ENCODE measurements at regions not wholly inside any gene's neighbourhood (a gene's known extent, or its start where the extent isn't known, plus 50 kb on each side); places are given as distances from the start of the nearest gene placed in this dataset.
"Not testable (repeated sequence)": the region's sequence is repeated elsewhere in the genome, so short reads cannot be mapped to it uniquely, and the experiment has no call there.

GRCh38 chr5:115435778-115436712 lies 108.5 kb downstream of the FEM1C start:
- DNase-seq: peak; percentile 25

- DNase-seq: no peak
Observed at GRCh38 chr5:115435065-115435777, 109.4 kb downstream of the FEM1C start.

GRCh38 chr5:115433918-115434317 lies 110.7 kb downstream of the FEM1C start:
- no peak for DNase-seq

- DNase-seq: no peak
Observed at GRCh38 chr5:115432691-115433090, 111.9 kb downstream of the FEM1C start.

- DNase-seq: no peak
Observed at GRCh38 chr5:115431116-115431515, 113.5 kb downstream of the FEM1C start.

- DNase-seq: no peak
Observed at GRCh38 chr5:115430374-115430773, 114.2 kb downstream of the FEM1C start.

- DNase-seq: no peak
Observed at GRCh38 chr5:115429345-115429940, 115.1 kb downstream of the FEM1C start.

- no peak for DNase-seq
Observed at GRCh38 chr5:115428676-115429075, 115.9 kb downstream of the FEM1C start.

- DNase-seq: no peak
Observed at GRCh38 chr5:115428248-115428647, 116.3 kb downstream of the FEM1C start.

GRCh38 chr5:115424446-115424845 lies 120.1 kb downstream of the FEM1C start:
- DNase-seq: no peak

- DNase-seq: no peak
Observed at GRCh38 chr5:115424030-115424429, 120.5 kb downstream of the FEM1C start.

- DNase-seq: no peak
Observed at GRCh38 chr5:115423541-115423940, 121.0 kb downstream of the FEM1C start.

GRCh38 chr5:115423051-115423450 lies 121.5 kb downstream of the FEM1C start:
- peak; percentile 64 for DNase-seq

GRCh38 chr5:115420812-115421211 lies 123.8 kb downstream of the FEM1C start:
- not testable (repeated sequence) for DNase-seq

GRCh38 chr5:115419846-115420585 lies 123.6 kb upstream of the CCDC112 start:
- DNase-seq: peak; percentile 98

GRCh38 chr5:115418788-115419187 lies 122.3 kb upstream of the CCDC112 start:
- DNase-seq: no peak

- DNase-seq: no peak
Observed at GRCh38 chr5:115417076-115417475, 120.6 kb upstream of the CCDC112 start.

GRCh38 chr5:115415143-115415491 lies 118.7 kb upstream of the CCDC112 start:
- DNase-seq: peak; percentile 67

- peak; percentile 94 for DNase-seq
Observed at GRCh38 chr5:115414406-115415142, 118.1 kb upstream of the CCDC112 start.

GRCh38 chr5:115413651-115414050 lies 117.2 kb upstream of the CCDC112 start:
- DNase-seq: no peak

GRCh38 chr5:115409094-115409493 lies 112.6 kb upstream of the CCDC112 start:
- no peak for DNase-seq
